Epithelial cell of esophagus (primary cell): ENCODE measurements at regions not wholly inside any gene's neighbourhood (a gene's known extent, or its start where the extent isn't known, plus 50 kb on each side); places are given as distances from the start of the nearest gene placed in this dataset.
"Not testable (repeated sequence)": the region's sequence is repeated elsewhere in the genome, so short reads cannot be mapped to it uniquely, and the experiment has no call there.

ENCODE experiments used
- DNase-seq: peaks from one replicate; pipeline ENCODE4 v3.0.0; 2010; ENCODE audit warnings: low read depth
- H3K4me3 ChIP-seq: 2 replicates; pipeline ENCODE4 v1.5.1; 2011; ENCODE audit warnings: mild to moderate bottlenecking, low read length, control low read depth
- TF ChIP-seq, protein P1 (sequence below): IDR thresholded peaks from 2 replicates; pipeline ENCODE4 v1.5.1; 2011; ENCODE audit warnings: low read depth, mild to moderate bottlenecking, low read length, control low read depth, inconsistent platforms; ENCODE audit not compliant: insufficient read depth; ENCODE audit errors: missing control alignments

DNA sequence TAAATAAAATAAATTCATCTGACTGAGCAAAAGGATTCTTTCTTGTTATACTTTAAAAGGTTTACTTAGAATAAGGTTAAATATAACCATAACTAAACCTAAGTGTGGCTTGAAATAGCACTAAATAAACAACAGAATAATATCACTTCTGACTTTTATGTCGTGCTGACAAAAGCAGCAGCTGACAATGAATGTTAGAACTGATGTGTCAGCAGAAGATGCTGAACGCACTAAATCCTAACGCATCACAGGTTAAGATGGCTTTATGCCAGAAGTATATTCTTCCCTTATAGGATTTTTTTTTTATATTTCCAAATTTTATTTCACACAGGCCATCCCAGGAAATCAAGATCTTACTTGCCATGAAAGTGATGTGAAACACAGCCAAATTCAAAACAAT lies 558.3 kb upstream of the NBEA start:
- no peak for DNase-seq
- TF ChIP-seq, protein P1, sequence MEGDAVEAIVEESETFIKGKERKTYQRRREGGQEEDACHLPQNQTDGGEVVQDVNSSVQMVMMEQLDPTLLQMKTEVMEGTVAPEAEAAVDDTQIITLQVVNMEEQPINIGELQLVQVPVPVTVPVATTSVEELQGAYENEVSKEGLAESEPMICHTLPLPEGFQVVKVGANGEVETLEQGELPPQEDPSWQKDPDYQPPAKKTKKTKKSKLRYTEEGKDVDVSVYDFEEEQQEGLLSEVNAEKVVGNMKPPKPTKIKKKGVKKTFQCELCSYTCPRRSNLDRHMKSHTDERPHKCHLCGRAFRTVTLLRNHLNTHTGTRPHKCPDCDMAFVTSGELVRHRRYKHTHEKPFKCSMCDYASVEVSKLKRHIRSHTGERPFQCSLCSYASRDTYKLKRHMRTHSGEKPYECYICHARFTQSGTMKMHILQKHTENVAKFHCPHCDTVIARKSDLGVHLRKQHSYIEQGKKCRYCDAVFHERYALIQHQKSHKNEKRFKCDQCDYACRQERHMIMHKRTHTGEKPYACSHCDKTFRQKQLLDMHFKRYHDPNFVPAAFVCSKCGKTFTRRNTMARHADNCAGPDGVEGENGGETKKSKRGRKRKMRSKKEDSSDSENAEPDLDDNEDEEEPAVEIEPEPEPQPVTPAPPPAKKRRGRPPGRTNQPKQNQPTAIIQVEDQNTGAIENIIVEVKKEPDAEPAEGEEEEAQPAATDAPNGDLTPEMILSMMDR, result no peak
- no peak overlapping the region for H3K4me3 ChIP-seq

DNA sequence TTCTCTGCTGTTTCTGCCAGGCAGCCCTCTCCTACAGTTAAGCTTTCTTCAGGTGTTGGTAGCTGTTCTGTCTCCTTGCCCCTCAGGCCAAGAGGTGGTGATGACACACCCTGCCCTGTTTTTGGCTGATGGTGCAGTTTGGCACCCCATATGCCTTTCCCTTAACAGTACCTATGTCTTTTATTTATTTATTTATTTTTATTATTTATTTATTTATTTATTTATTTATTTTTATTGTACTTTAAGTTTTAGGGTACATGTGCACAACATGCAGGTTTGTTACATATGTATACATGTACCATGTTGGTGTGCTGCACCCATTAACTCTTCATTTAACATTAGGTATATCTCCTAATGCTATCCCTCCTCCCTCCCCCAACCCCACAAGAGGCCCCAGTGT lies 555.8 kb upstream of the NBEA start:
- not testable (repeated sequence) for DNase-seq, H3K4me3 ChIP-seq

GRCh38 chr13:34391076-34391475 lies 551.0 kb upstream of the NBEA start:
- no peak overlapping the region for H3K4me3 ChIP-seq
- TF ChIP-seq, protein P1, result no peak
- peak; percentile 79 for DNase-seq

GRCh38 chr13:34401696-34402095 lies 540.4 kb upstream of the NBEA start:
- TF ChIP-seq, protein P1, result no peak
- DNase-seq, result no peak
- H3K4me3 ChIP-seq, result no peak overlapping the region

DNA sequence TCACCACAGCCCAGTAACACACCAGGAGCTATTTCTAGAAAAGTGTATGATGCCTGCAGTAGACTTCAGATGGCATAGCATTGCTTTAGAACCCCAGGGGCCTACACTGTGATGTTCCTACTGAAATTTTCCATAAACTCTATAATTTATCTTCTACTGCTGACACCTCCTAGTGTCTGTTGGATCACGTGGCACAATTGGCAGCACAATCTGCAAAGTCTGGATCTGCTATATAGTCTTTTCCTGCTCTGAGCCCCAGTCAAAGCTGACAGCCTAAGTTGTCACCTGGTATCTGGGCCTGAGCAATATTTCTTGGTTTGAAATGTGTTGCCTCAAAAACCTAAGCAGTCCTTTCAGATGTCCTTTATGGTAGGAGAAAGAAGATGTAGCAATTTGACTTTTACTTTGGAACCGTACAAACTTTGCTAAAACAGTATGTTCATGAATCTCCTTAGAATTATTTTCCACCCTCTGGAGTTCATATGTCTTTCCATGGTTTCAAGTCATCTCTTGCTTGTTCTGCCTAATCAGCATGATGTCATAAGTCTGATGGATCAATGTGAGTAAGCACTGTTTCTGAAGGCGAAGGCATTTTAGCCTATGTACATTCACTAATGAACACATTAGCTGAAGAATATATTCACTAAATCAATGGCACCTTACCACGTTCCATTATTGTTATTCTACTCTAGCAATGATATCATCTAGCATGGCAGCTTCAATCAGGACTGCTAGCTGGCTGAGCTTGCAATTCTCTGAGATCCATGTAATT lies 536.5 kb upstream of the NBEA start:
- DNase-seq, result peak; percentile 45

DNA sequence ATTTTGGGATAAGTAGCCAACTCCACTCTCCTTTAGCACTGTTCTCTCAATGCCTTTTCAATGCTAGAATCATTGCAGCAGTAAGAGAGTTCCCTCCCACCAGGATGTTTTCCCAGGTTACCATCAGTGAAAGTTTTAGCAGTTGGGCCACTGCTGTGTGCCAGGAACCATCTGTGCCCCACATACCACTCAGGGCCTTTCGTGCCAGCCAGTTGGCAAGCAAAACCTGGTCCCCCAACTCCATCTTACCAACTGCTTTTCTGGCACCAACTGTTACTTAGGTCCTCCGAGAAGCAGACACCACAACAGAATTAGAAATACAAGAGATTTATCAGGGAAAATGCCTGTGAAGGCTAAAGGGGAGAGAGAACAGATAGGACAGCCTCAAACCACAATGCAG lies 533.4 kb upstream of the NBEA start:
- TF ChIP-seq, protein P1, result no peak
- DNase-seq, result no peak
- H3K4me3 ChIP-seq, result no peak overlapping the region

More for the DNA sequence above, 536.5 kb upstream of the NBEA start:
- TF ChIP-seq, protein P1, result no peak
- no peak overlapping the region for H3K4me3 ChIP-seq

DNA sequence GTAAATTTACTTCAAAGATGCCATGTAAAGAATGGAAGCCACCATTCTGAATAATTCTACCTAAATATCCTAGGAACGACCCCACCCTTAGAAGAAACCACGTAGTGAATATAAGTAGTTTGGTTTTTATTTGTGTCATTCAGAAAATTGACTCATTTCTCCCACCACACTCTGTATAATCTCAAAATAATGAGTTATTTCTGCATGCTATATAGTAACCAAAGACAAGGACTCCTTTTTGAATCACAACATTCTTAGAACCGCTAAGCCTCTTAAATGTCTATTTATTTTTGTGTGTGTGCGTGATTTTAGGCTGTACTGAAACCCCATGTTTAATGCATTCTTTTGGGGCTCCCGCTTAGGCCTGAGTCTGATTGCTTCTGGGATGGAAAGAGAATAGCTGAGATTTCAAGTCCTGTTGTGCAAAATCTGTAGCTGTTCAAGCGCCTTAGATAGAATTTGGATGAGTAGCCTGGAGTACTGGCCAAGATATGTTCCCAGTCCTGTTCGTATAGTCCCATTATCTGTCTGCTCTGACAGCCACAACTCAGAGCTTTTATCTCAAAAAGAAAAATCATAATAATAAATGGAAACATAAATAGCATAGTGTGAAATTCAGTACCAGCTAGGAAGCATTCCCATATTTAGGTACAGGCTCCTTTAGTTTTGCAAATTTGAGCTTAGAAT lies 532.4 kb upstream of the NBEA start:
- TF ChIP-seq, protein P1, result no peak
- no peak overlapping the region for H3K4me3 ChIP-seq
- no peak for DNase-seq
